HL-60 (cell line): ENCODE measurements at regions not wholly inside any gene's neighbourhood (a gene's known extent, or its start where the extent isn't known, plus 50 kb on each side); places are given as distances from the start of the nearest gene placed in this dataset.

Experiments used
- CTCF ChIP-seq: IDR thresholded peaks from one replicate; pipeline ENCODE4 v1.5.1; 2011; ENCODE audit warnings: low read length, control low read depth, inconsistent platforms; ENCODE audit not compliant: insufficient read depth
- GABPA ChIP-seq: IDR thresholded peaks from 2 replicates; pipeline ENCODE4 v1.6.1; 2012; ENCODE audit warnings: low read depth
- POLR2AphosphoS5 ChIP-seq: IDR thresholded peaks from 2 replicates; pipeline ENCODE4 v1.6.1; 2012; ENCODE audit warnings: low read depth
- REST ChIP-seq: IDR thresholded peaks from 2 replicates; pipeline ENCODE4 v1.6.1; 2012; ENCODE audit warnings: low read depth; ENCODE audit not compliant: insufficient replicate concordance

GRCh38 chr13:99757756-99758459, 213.7 kb downstream of the ZIC5 start:
- no peak for TF ChIP-seq CTCF
- TF ChIP-seq POLR2AphosphoS5, result no peak
- no peak for TF ChIP-seq GABPA
- TF ChIP-seq REST, result no peak
